WTC11 (cell line): ENCODE measurements at regions not wholly inside any gene's neighbourhood (a gene's known extent, or its start where the extent isn't known, plus 50 kb on each side); places are given as distances from the start of the nearest gene placed in this dataset.

ENCODE experiments used
- ATAC-seq: fragments of 200-7000 bp; cut with Tn5 transposase; 2 replicates; pipeline ENCODE4 v1.10.0; 2021; ENCODE audit warnings: mild to moderate bottlenecking, moderate library complexity
- CTCF ChIA-PET: fragments of 300-600 bp; sonication (Branson Sonifier 250); formaldehyde crosslinking; loops from one replicate; lab custom pipeline; 2021; ENCODE audit warnings: antibody characterized with exemption; lab: Charles Lee
- POLR2A ChIA-PET: fragments of 350-600 bp; sonication (Branson Sonifier 250); formaldehyde crosslinking; loops from one replicate; lab custom pipeline; 2021; ENCODE audit warnings: antibody characterized with exemption; lab: Charles Lee
- DNase-seq: peaks from one replicate; pipeline ENCODE4 v3.0.0; 2021; ENCODE audit warnings: low spot score
- H3K27ac Mint-ChIP-seq: 2 replicates; pipeline ENCODE4 v1.8.0; 2021; ENCODE audit warnings: mixed read lengths
- H3K27me3 Mint-ChIP-seq: 2 replicates; pipeline ENCODE4 v1.8.0; 2021; ENCODE audit warnings: low read depth, mild to moderate bottlenecking, moderate library complexity, mixed read lengths
- H3K36me3 Mint-ChIP-seq: 2 replicates; pipeline ENCODE4 v1.8.0; 2021; ENCODE audit warnings: mixed read lengths
- H3K4me1 Mint-ChIP-seq: 2 replicates; pipeline ENCODE4 v1.8.0; 2022; ENCODE audit warnings: mixed read lengths
- H3K4me3 Mint-ChIP-seq: 2 replicates; pipeline ENCODE4 v1.8.0; 2021; ENCODE audit warnings: mild to moderate bottlenecking, moderate library complexity, mixed read lengths
- H3K9me3 Mint-ChIP-seq: 2 replicates; pipeline ENCODE4 v1.8.0; 2021; ENCODE audit warnings: mixed read lengths
- ATF6 ChIP-seq: sonication (generic); formaldehyde crosslinking; IDR thresholded peaks from 2 replicates; pipeline ENCODE4 v1.8.1; 2023; ENCODE audit warnings: mild to moderate bottlenecking, missing genetic modification reagents
- E2F4 ChIP-seq: sonication (generic); formaldehyde crosslinking; IDR thresholded peaks from 2 replicates; pipeline ENCODE4 v1.8.1; 2022; ENCODE audit warnings: low read depth, mild to moderate bottlenecking, moderate library complexity, missing genetic modification reagents, borderline replicate concordance
- ELF4 ChIP-seq: sonication (generic); formaldehyde crosslinking; IDR thresholded peaks from 2 replicates; pipeline ENCODE4 v1.8.1; 2022; ENCODE audit warnings: low read depth, mild to moderate bottlenecking, moderate library complexity, missing genetic modification reagents
- EMX1 ChIP-seq: fragments of 250-450 bp; sonication (Bioruptor Pico); IDR thresholded peaks from 2 replicates; pipeline ENCODE4 v1.8.0; 2021; ENCODE audit warnings: mild to moderate bottlenecking
- FOXK1 ChIP-seq: sonication (generic); formaldehyde crosslinking; IDR thresholded peaks from 2 replicates; pipeline ENCODE4 v1.8.0; 2022; ENCODE audit warnings: mild to moderate bottlenecking, moderate library complexity, missing genetic modification reagents
- FOXP4 ChIP-seq: sonication (generic); formaldehyde crosslinking; IDR thresholded peaks from 2 replicates; pipeline ENCODE4 v1.8.0; 2022; ENCODE audit warnings: mild to moderate bottlenecking, missing genetic modification reagents
- GTF2I ChIP-seq: fragments of 250-450 bp; sonication (Bioruptor Pico); conservative IDR thresholded peaks from 2 replicates; pipeline ENCODE4 v1.4.0; 2021; ENCODE audit warnings: mild to moderate bottlenecking
- IRF1 ChIP-seq: sonication (generic); formaldehyde crosslinking; IDR thresholded peaks from 2 replicates; pipeline ENCODE4 v1.8.0; 2023; ENCODE audit warnings: missing genetic modification reagents
- JUN ChIP-seq: sonication (generic); formaldehyde crosslinking; IDR thresholded peaks from 2 replicates; pipeline ENCODE4 v1.8.0; 2023; ENCODE audit warnings: mild to moderate bottlenecking, missing genetic modification reagents
- MAX ChIP-seq: sonication (generic); formaldehyde crosslinking; IDR thresholded peaks from 2 replicates; pipeline ENCODE4 v1.8.0; 2022; ENCODE audit warnings: mild to moderate bottlenecking, missing genetic modification reagents
- MXD4 ChIP-seq: fragments of 250-450 bp; sonication (Bioruptor Pico); IDR thresholded peaks from 2 replicates; pipeline ENCODE4 v1.8.0; 2021; ENCODE audit warnings: mild to moderate bottlenecking, moderate library complexity, borderline replicate concordance
- OVOL2 ChIP-seq: fragments of 250-450 bp; sonication (Bioruptor Pico); IDR thresholded peaks from 2 replicates; pipeline ENCODE4 v1.9.0; 2021; ENCODE audit warnings: mild to moderate bottlenecking, borderline replicate concordance
- PRRX2 ChIP-seq: fragments of 250-450 bp; sonication (Bioruptor Pico); IDR thresholded peaks from 2 replicates; pipeline ENCODE4 v1.8.0; 2021; ENCODE audit warnings: mild to moderate bottlenecking
- RELA ChIP-seq: sonication (generic); formaldehyde crosslinking; IDR thresholded peaks from 2 replicates; pipeline ENCODE4 v1.8.1; 2022; ENCODE audit warnings: missing genetic modification reagents, mild to moderate bottlenecking, borderline replicate concordance
- SP1 ChIP-seq: sonication (generic); formaldehyde crosslinking; conservative IDR thresholded peaks from 2 replicates; pipeline ENCODE4 v1.8.1; 2022; ENCODE audit warnings: missing genetic modification reagents
- TEAD1 ChIP-seq: sonication (generic); formaldehyde crosslinking; IDR thresholded peaks from 2 replicates; pipeline ENCODE4 v1.8.0; 2022; ENCODE audit warnings: mild to moderate bottlenecking, missing genetic modification reagents
- ZBTB43 ChIP-seq: sonication (generic); formaldehyde crosslinking; IDR thresholded peaks from 2 replicates; pipeline ENCODE4 v1.8.1; 2023; ENCODE audit warnings: mild to moderate bottlenecking, missing genetic modification reagents
- ZNF138 ChIP-seq: sonication (generic); formaldehyde crosslinking; conservative IDR thresholded peaks from 2 replicates; pipeline ENCODE4 v1.8.1; 2022; ENCODE audit warnings: mild to moderate bottlenecking, moderate library complexity, missing genetic modification reagents
- ZNF219 ChIP-seq: sonication (generic); formaldehyde crosslinking; IDR thresholded peaks from 2 replicates; pipeline ENCODE4 v1.8.0; 2023; ENCODE audit warnings: missing genetic modification reagents, mild to moderate bottlenecking, borderline replicate concordance
- ZNF232 ChIP-seq: sonication (generic); formaldehyde crosslinking; IDR thresholded peaks from 2 replicates; pipeline ENCODE4 v1.8.0; 2022; ENCODE audit warnings: mild to moderate bottlenecking, missing genetic modification reagents
- ZNF281 ChIP-seq: sonication (generic); formaldehyde crosslinking; IDR thresholded peaks from 2 replicates; pipeline ENCODE4 v1.8.0; 2023; ENCODE audit warnings: mild to moderate bottlenecking, missing genetic modification reagents
- ZNF671 ChIP-seq: fragments of 250-450 bp; sonication (Bioruptor Pico); IDR thresholded peaks from 2 replicates; pipeline ENCODE4 v1.8.0; 2021; ENCODE audit warnings: mild to moderate bottlenecking

- no peak for TF ChIP-seq GTF2I (CRISPR knock-in tag)
- no peak for TF ChIP-seq ZNF281 (CRISPR knock-in tag)
- no peak for TF ChIP-seq TEAD1 (CRISPR knock-in tag)
- no peak for TF ChIP-seq FOXP4 (CRISPR knock-in tag)
- TF ChIP-seq OVOL2 (CRISPR knock-in tag), result no peak
- TF ChIP-seq MXD4 (CRISPR knock-in tag), result no peak
- TF ChIP-seq, all 79 proteins: peak for 0
- H3K9me3 Mint-ChIP-seq, result peaks cover 7% of the 10 kb centered on the region
- H3K4me3 Mint-ChIP-seq, result no peak overlapping the region
- H3K36me3 Mint-ChIP-seq, result no peaks in the 10 kb centered on the region
- peak overlapping the region; percentile 13; the same call in 1 of the 2 replicates for H3K27ac Mint-ChIP-seq
- no peaks in the 10 kb centered on the region; the same call in 1 of the 2 replicates for H3K27me3 Mint-ChIP-seq
- DNase-seq, result no peak
- ATAC-seq, result no peak
- CTCF ChIA-PET, result interaction anchor here (1.0 kb wide), 1 partner anchor 74 kb away, joined by 3 read pairs; no protein-coding TSS in a partner anchor
- peaks cover 28% of the 10 kb centered on the region for H3K4me1 Mint-ChIP-seq
- POLR2A ChIA-PET, result interaction anchor here (0.7 kb wide), 1 partner anchor 26 kb away, joined by 3 read pairs; no protein-coding TSS in a partner anchor
These were observed 156.5 kb upstream of the PPP2R2D start for GRCh38 chr10:131744346-131744745.

- Mint-ChIP-seq H3K36me3 (no peaks in the 10 kb centered on the region), H3K9me3 (no peaks in the 10 kb centered on the region), H3K27ac (no peak overlapping the region), H3K4me3 (no peak overlapping the region), H3K4me1 (peaks cover 30% of the 10 kb centered on the region), H3K27me3 (no peaks in the 10 kb centered on the region; the same call in 1 of the 2 replicates)
- DNase-seq, result no peak
- ChIA-PET POLR2A (no interaction called here), CTCF (no interaction called here)
- ATAC-seq, result no peak
- TF ChIP-seq EMX1 (CRISPR knock-in tag), result no peak
- no peak for TF ChIP-seq SP1
- no peak for TF ChIP-seq PRRX2 (CRISPR knock-in tag)
- no peak for TF ChIP-seq ZNF671
- no peak for TF ChIP-seq ELF4 (CRISPR knock-in tag)
- TF ChIP-seq FOXK1, result no peak
- no peak for TF ChIP-seq ZNF138 (CRISPR knock-in tag)
- TF ChIP-seq ZBTB43 (CRISPR knock-in tag), result no peak
- TF ChIP-seq MAX (CRISPR knock-in tag), result no peak
- no peak for TF ChIP-seq E2F4 (CRISPR knock-in tag)
- TF ChIP-seq ZNF281 (CRISPR knock-in tag), result no peak
- no peak for TF ChIP-seq ZNF232 (CRISPR knock-in tag)
- TF ChIP-seq ATF6 (CRISPR knock-in tag), result no peak
- TF ChIP-seq JUN, result no peak
- no peak for TF ChIP-seq IRF1 (CRISPR knock-in tag)
- TF ChIP-seq ZNF219 (CRISPR knock-in tag), result no peak
- TF ChIP-seq RELA (CRISPR knock-in tag), result no peak
These were observed 155.2 kb upstream of the PPP2R2D start for GRCh38 chr10:131745591-131745990.
